ENCODE measurements at regions not wholly inside any gene's neighbourhood (a gene's known extent, or its start where the extent isn't known, plus 50 kb on each side); places are given as distances from the start of the nearest gene placed in this dataset.

- no peak for DNase-seq (ENCODE audit: low read depth)
These were observed 366.5 kb upstream of the POU3F2 start for GRCh38 chr6:98467902-98468301.

GRCh38 chr6:98469141-98469540 lies 365.2 kb upstream of the POU3F2 start:
- DNase-seq (ENCODE audit: low read depth): no peak

GRCh38 chr6:98470821-98471220 lies 363.6 kb upstream of the POU3F2 start:
- DNase-seq (ENCODE audit: low read depth): no peak

GRCh38 chr6:98471444-98471843 lies 362.9 kb upstream of the POU3F2 start:
- no peak for DNase-seq (ENCODE audit: low read depth)

GRCh38 chr6:98477231-98477630 lies 357.1 kb upstream of the POU3F2 start:
- no peak for DNase-seq (ENCODE audit: low read depth)

GRCh38 chr6:98484696-98485095 lies 349.7 kb upstream of the POU3F2 start:
- no peak for DNase-seq (ENCODE audit: low read depth)

- no peak for DNase-seq (ENCODE audit: low read depth)
These were observed 348.8 kb upstream of the POU3F2 start for GRCh38 chr6:98485593-98485992.

GRCh38 chr6:98486057-98486456 lies 348.3 kb upstream of the POU3F2 start:
- no peak for DNase-seq (ENCODE audit: low read depth)

- no peak for DNase-seq (ENCODE audit: low read depth)
These were observed 346.8 kb upstream of the POU3F2 start for GRCh38 chr6:98487612-98488011.

GRCh38 chr6:98498144-98498775 lies 336.1 kb upstream of the POU3F2 start:
- no peak for DNase-seq (ENCODE audit: low read depth)

- no peak for DNase-seq (ENCODE audit: low read depth)
These were observed 335.5 kb upstream of the POU3F2 start for GRCh38 chr6:98498866-98499265.

- DNase-seq (ENCODE audit: low read depth): no peak
These were observed 320.2 kb upstream of the POU3F2 start for GRCh38 chr6:98514073-98514720.

- DNase-seq (ENCODE audit: low read depth): no peak
These were observed 319.6 kb upstream of the POU3F2 start for GRCh38 chr6:98514796-98515195.

- no peak for DNase-seq (ENCODE audit: low read depth)
These were observed 318.2 kb upstream of the POU3F2 start for GRCh38 chr6:98516206-98516605.

- DNase-seq (ENCODE audit: low read depth): no peak
These were observed 317.5 kb upstream of the POU3F2 start for GRCh38 chr6:98516866-98517265.

GRCh38 chr6:98525860-98526259 lies 308.5 kb upstream of the POU3F2 start:
- DNase-seq (ENCODE audit: low read depth): no peak

- DNase-seq (ENCODE audit: low read depth): no peak
These were observed 307.9 kb upstream of the POU3F2 start for GRCh38 chr6:98526465-98526864.

GRCh38 chr6:98529364-98529763 lies 305.0 kb upstream of the POU3F2 start:
- DNase-seq (ENCODE audit: low read depth): no peak

GRCh38 chr6:98530732-98531131 lies 303.6 kb upstream of the POU3F2 start:
- no peak for DNase-seq (ENCODE audit: low read depth)

- no peak for DNase-seq (ENCODE audit: low read depth)
These were observed 302.4 kb upstream of the POU3F2 start for GRCh38 chr6:98532004-98532403.

- no peak for DNase-seq (ENCODE audit: low read depth)
These were observed 294.6 kb upstream of the POU3F2 start for GRCh38 chr6:98539741-98540140.

GRCh38 chr6:98546376-98546775 lies 288.0 kb upstream of the POU3F2 start:
- DNase-seq (ENCODE audit: low read depth): no peak

- no peak for DNase-seq (ENCODE audit: low read depth)
These were observed 287.2 kb upstream of the POU3F2 start for GRCh38 chr6:98547151-98547550.

GRCh38 chr6:98547634-98548033 lies 286.7 kb upstream of the POU3F2 start:
- DNase-seq (ENCODE audit: low read depth): no peak

Data from stimulated activated CD8-positive, alpha-beta memory T cell treated with anti-CD3 and anti-CD28 coated beads, Interleukin-12 subunit alpha, Interleukin-12 subunit beta, amount 100 ng/mL, for 4 hours (primary cell).